Neural cell (in vitro differentiated cells): ENCODE measurements at regions not wholly inside any gene's neighbourhood (a gene's known extent, or its start where the extent isn't known, plus 50 kb on each side); places are given as distances from the start of the nearest gene placed in this dataset.

Experiments
- H2AFZ ChIP-seq: fragments of 200-600, 300-800 bp; sonication (generic), shearing (Covaris generic); 2 replicates; pipeline ENCODE4 v1.6.0; 2014; ENCODE audit warnings: low read depth, mild to moderate bottlenecking, antibody characterized with exemption, low read length, moderate library complexity
- H3F3A ChIP-seq: fragments of 200-600 bp; shearing (Covaris generic); 2 replicates; pipeline ENCODE4 v1.6.1; 2016; ENCODE audit warnings: mild to moderate bottlenecking, moderate library complexity, mixed read lengths, antibody characterized with exemption, low read length; ENCODE audit not compliant: insufficient read depth, poor library complexity, severe bottlenecking
- H3K27ac ChIP-seq: fragments of 200-600, 300-800 bp; sonication (generic), shearing (Covaris generic); 2 replicates; pipeline ENCODE4 v1.5.1; 2014; ENCODE audit warnings: mild to moderate bottlenecking, low read length, moderate library complexity
- H3K27me3 ChIP-seq: fragments of 300-800, 200-600 bp; sonication (generic), shearing (Covaris generic); 2 replicates; pipeline ENCODE4 v1.6.0; 2014; ENCODE audit warnings: mild to moderate bottlenecking, low read depth, low read length, moderate library complexity; ENCODE audit not compliant: insufficient read depth
- H3K36me3 ChIP-seq: fragments of 300-800, 200-600 bp; sonication (generic), shearing (Covaris generic); 2 replicates; pipeline ENCODE4 v1.5.1; 2014; ENCODE audit warnings: mild to moderate bottlenecking, antibody characterized with exemption, low read length, moderate library complexity; ENCODE audit not compliant: insufficient read depth
- H3K4me2 ChIP-seq: fragments of 300-800, 200-600 bp; sonication (generic), shearing (Covaris generic); 2 replicates; pipeline ENCODE4 v1.6.0; 2014; ENCODE audit warnings: mild to moderate bottlenecking, low read length
- H3K4me3 ChIP-seq: fragments of 300-800, 200-600 bp; sonication (generic), shearing (Covaris generic); 2 replicates; pipeline ENCODE4 v1.5.1; 2014; ENCODE audit warnings: mild to moderate bottlenecking, low read length, moderate library complexity
- H3K79me2 ChIP-seq: fragments of 200-600 bp; shearing (Covaris generic); replicated peaks from 2 replicates; pipeline ENCODE4 v1.6.0; 2014; ENCODE audit warnings: mild to moderate bottlenecking, low read length, moderate library complexity; ENCODE audit not compliant: insufficient read depth
- H3K9ac ChIP-seq: fragments of 300-800, 200-600 bp; sonication (generic), shearing (Covaris generic); 2 replicates; pipeline ENCODE4 v1.6.1; 2016; ENCODE audit warnings: mild to moderate bottlenecking, low read length, mixed read lengths
- H3K9me2 ChIP-seq: fragments of 200-600 bp; shearing (Covaris generic); 2 replicates; pipeline ENCODE4 v1.6.1; 2016; ENCODE audit warnings: mild to moderate bottlenecking, low read length, mixed read lengths; ENCODE audit not compliant: insufficient read depth
- H3K9me3 ChIP-seq: fragments of 200-600, 300-800 bp; sonication (generic), shearing (Covaris generic); 2 replicates; pipeline ENCODE4 v1.6.1; 2016; ENCODE audit warnings: mild to moderate bottlenecking, mixed run types, low read length, moderate library complexity, mixed read lengths
- H4K20me1 ChIP-seq: fragments of 200-600 bp; shearing (Covaris generic); 2 replicates; pipeline ENCODE4 v1.6.1; 2016; ENCODE audit warnings: mild to moderate bottlenecking, mixed run types; ENCODE audit not compliant: insufficient read depth
- EP300 ChIP-seq: fragments of 450-650 bp; conservative IDR thresholded peaks from 2 replicates; pipeline ENCODE4 v1.6.1; 2014; ENCODE audit warnings: antibody characterized with exemption, mild to moderate bottlenecking, moderate library complexity; ENCODE audit not compliant: poor library complexity, severe bottlenecking
- EZH2 ChIP-seq: fragments of 200-600, 300-800 bp; shearing (Covaris generic), sonication (generic); IDR thresholded peaks from 2 replicates; pipeline ENCODE4 v1.6.1; 2014; ENCODE audit warnings: antibody characterized with exemption, low read length, borderline replicate concordance, mild to moderate bottlenecking; ENCODE audit not compliant: insufficient read depth, poor library complexity, severe bottlenecking
- MXI1 ChIP-seq: fragments of 450-650 bp; conservative IDR thresholded peaks from 2 replicates; pipeline ENCODE4 v1.6.1; 2014; ENCODE audit warnings: antibody characterized with exemption, mild to moderate bottlenecking; ENCODE audit not compliant: poor library complexity, severe bottlenecking
- POLR2AphosphoS5 ChIP-seq: IDR thresholded peaks from 2 replicates; pipeline ENCODE4 v1.6.1; 2012
- RAD21 ChIP-seq: fragments of 450-650 bp; conservative IDR thresholded peaks from 2 replicates; pipeline ENCODE4 v1.6.1; 2014; ENCODE audit warnings: antibody characterized with exemption, mild to moderate bottlenecking, moderate library complexity
- REST ChIP-seq: IDR thresholded peaks from 2 replicates; pipeline ENCODE4 v1.6.1; 2012; ENCODE audit warnings: borderline replicate concordance
- SMC3 ChIP-seq: fragments of 450-650 bp; conservative IDR thresholded peaks from 2 replicates; pipeline ENCODE4 v1.6.1; 2014; ENCODE audit warnings: antibody characterized with exemption, mild to moderate bottlenecking, moderate library complexity; ENCODE audit not compliant: poor library complexity
- TAF1 ChIP-seq: IDR thresholded peaks from 2 replicates; pipeline ENCODE4 v1.6.1; 2012; ENCODE audit warnings: low read depth
- TF ChIP-seq, protein P1 (sequence below): fragments of 450-650 bp; IDR thresholded peaks from 2 replicates; pipeline ENCODE4 v1.5.1; 2014; ENCODE audit warnings: antibody characterized with exemption, mild to moderate bottlenecking, moderate library complexity; ENCODE audit not compliant: poor library complexity, severe bottlenecking

GRCh38 chr18:44624052-44624451, 56.6 kb upstream of the SETBP1 start:
- Histone ChIP-seq H4K20me1 (no peaks in the 10 kb centered on the region), H3K27me3 (no peaks in the 10 kb centered on the region), H3K79me2 (no peaks in the 10 kb centered on the region), H2AFZ (no peak overlapping the region), H3K9me2 (no peaks in the 10 kb centered on the region), H3K4me3 (no peak overlapping the region), H3K9me3 (no peaks in the 10 kb centered on the region), H3F3A (no peaks in the 10 kb centered on the region), H3K36me3 (no peaks in the 10 kb centered on the region), H3K27ac (no peak overlapping the region), H3K4me2 (no peak overlapping the region), H3K9ac (no peak overlapping the region)
- TF ChIP-seq TAF1: no peak
- TF ChIP-seq RAD21: no peak
- TF ChIP-seq POLR2AphosphoS5: no peak
- TF ChIP-seq REST: no peak
- TF ChIP-seq EZH2: no peak
- TF ChIP-seq MXI1: no peak
- TF ChIP-seq, protein P1, sequence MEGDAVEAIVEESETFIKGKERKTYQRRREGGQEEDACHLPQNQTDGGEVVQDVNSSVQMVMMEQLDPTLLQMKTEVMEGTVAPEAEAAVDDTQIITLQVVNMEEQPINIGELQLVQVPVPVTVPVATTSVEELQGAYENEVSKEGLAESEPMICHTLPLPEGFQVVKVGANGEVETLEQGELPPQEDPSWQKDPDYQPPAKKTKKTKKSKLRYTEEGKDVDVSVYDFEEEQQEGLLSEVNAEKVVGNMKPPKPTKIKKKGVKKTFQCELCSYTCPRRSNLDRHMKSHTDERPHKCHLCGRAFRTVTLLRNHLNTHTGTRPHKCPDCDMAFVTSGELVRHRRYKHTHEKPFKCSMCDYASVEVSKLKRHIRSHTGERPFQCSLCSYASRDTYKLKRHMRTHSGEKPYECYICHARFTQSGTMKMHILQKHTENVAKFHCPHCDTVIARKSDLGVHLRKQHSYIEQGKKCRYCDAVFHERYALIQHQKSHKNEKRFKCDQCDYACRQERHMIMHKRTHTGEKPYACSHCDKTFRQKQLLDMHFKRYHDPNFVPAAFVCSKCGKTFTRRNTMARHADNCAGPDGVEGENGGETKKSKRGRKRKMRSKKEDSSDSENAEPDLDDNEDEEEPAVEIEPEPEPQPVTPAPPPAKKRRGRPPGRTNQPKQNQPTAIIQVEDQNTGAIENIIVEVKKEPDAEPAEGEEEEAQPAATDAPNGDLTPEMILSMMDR: no peak
- TF ChIP-seq EP300: no peak
- no peak for TF ChIP-seq SMC3

DNA sequence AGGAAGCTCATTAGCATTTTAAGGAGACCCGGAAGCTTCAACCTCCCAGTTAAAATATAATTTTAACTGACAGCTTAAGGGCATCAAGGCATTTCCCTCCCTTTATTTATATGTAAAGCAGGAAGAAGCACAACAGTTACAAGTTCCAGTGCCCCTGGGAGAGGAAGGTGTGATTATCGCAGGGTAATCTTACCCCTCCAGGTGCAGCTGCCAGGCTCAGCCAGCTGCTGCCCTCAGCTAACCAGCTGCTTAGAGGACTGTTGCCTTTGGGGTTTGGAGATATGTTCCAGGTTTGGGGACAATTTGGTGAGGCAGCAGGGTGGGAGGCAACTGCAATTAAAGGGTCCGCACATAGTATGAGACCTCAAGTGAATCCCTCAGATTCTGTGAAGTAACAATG, 55.3 kb upstream of the SETBP1 start:
- TF ChIP-seq, protein P1: no peak
- no peaks in the 10 kb centered on the region for H3K36me3 ChIP-seq
- H3K9ac ChIP-seq: no peak overlapping the region
- no peaks in the 10 kb centered on the region for H3F3A ChIP-seq
- H3K9me3 ChIP-seq: no peaks in the 10 kb centered on the region
- H2AFZ ChIP-seq: no peak overlapping the region
- no peaks in the 10 kb centered on the region for H4K20me1 ChIP-seq
- no peaks in the 10 kb centered on the region for H3K9me2 ChIP-seq
- no peak overlapping the region for H3K27ac ChIP-seq
- H3K27me3 ChIP-seq: no peaks in the 10 kb centered on the region
- H3K79me2 ChIP-seq: no peaks in the 10 kb centered on the region
- no peak overlapping the region for H3K4me2 ChIP-seq
- H3K4me3 ChIP-seq: no peak overlapping the region
